Sigmoid colon (tissue), 4 donors: ENCODE measurements at regions not wholly inside any gene's neighbourhood (a gene's known extent, or its start where the extent isn't known, plus 50 kb on each side); places are given as distances from the start of the nearest gene placed in this dataset.

Experiments
- EP300 ChIP-seq, 4 donors: sonication (generic); formaldehyde crosslinking; IDR thresholded peaks; one replicate each; pipeline ENCODE4 v1.6.1; 2017; ENCODE audit warnings: antibody characterized with exemption in 4 of 4
- POLR2A ChIP-seq, 2 donors: fragments of 450-650 bp; IDR thresholded peaks; one replicate each; pipeline ENCODE4 v1.6.1; 2016; ENCODE audit warnings: antibody characterized with exemption in 2 of 2, mild to moderate bottlenecking in 2 of 2, moderate library complexity in 2 of 2
- POLR2AphosphoS5 ChIP-seq, 4 donors: sonication (generic); formaldehyde crosslinking; IDR thresholded peaks; one replicate each; pipeline ENCODE4 v1.6.1; 2017; ENCODE audit warnings: antibody characterized with exemption in 4 of 4
- TF ChIP-seq, protein P1 (sequence below), 4 experiments: fragments of 450-650 bp in 3 of 4; fragments of 200-600 bp in 1 of 4; IDR thresholded peaks; one replicate each; pipeline ENCODE4 v1.5.1; 2016 to 2019; ENCODE audit warnings: antibody characterized with exemption in 4 of 4, mild to moderate bottlenecking in 3 of 4, moderate library complexity in 2 of 4

- TF ChIP-seq POLR2AphosphoS5 (IDR thresholded peaks at IDR 0.05) (no peak), EP300 (IDR thresholded peaks at IDR 0.05) (no peak), POLR2A (IDR thresholded peaks at IDR 0.05) (no peak)
- TF ChIP-seq, protein P1, sequence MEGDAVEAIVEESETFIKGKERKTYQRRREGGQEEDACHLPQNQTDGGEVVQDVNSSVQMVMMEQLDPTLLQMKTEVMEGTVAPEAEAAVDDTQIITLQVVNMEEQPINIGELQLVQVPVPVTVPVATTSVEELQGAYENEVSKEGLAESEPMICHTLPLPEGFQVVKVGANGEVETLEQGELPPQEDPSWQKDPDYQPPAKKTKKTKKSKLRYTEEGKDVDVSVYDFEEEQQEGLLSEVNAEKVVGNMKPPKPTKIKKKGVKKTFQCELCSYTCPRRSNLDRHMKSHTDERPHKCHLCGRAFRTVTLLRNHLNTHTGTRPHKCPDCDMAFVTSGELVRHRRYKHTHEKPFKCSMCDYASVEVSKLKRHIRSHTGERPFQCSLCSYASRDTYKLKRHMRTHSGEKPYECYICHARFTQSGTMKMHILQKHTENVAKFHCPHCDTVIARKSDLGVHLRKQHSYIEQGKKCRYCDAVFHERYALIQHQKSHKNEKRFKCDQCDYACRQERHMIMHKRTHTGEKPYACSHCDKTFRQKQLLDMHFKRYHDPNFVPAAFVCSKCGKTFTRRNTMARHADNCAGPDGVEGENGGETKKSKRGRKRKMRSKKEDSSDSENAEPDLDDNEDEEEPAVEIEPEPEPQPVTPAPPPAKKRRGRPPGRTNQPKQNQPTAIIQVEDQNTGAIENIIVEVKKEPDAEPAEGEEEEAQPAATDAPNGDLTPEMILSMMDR (IDR thresholded peaks at IDR 0.05): no peak
Measured at GRCh38 chr10:78832281-78832680, 236.5 kb upstream of the ZMIZ1 start.
